GM12878 (cell line): ENCODE measurements at regions not wholly inside any gene's neighbourhood (a gene's known extent, or its start where the extent isn't known, plus 50 kb on each side); places are given as distances from the start of the nearest gene placed in this dataset.

Experiments
- ATAC-seq: fragments of 200-7000 bp; cut with Tn5 transposase; 3 replicates; pipeline ENCODE4 v1.9.1; 2020; ENCODE audit warnings: mild to moderate bottlenecking, moderate library complexity
- BruUV-seq: library from RNA; stranded (reverse); fragments of 400-500 nt; replicated peaks from 2 replicates; lab custom pipeline; 2021; lab: Mats Ljungman, UMichigan
- CTCF ChIA-PET: fragments of 300-600 bp; sonication (Branson Sonifier 250); formaldehyde crosslinking; extraction: SDS; loops from one replicate; lab custom pipeline; 2021; ENCODE audit warnings: inconsistent platforms; lab: Yijun Ruan, JAX
- POLR2A ChIA-PET: fragments of 350-600 bp; formaldehyde crosslinking; extraction: SDS; loops from one replicate; lab custom pipeline; 2021; ENCODE audit warnings: inconsistent platforms; lab: Charles Lee
- RAD21 ChIA-PET: fragments of 300-600 bp; sonication (Branson Sonifier 250); formaldehyde crosslinking; loops from one replicate; lab custom pipeline; 2023; ENCODE audit warnings: antibody characterized with exemption; ENCODE audit not compliant: unreplicated experiment; lab: Charles Lee
- SMC1A ChIA-PET: fragments of 300-600 bp; sonication (Branson Sonifier 250); formaldehyde crosslinking; loops from one replicate; lab custom pipeline; 2023; ENCODE audit not compliant: unreplicated experiment, uncharacterized antibody; lab: Charles Lee
- DNase-seq: peaks from one replicate; pipeline ENCODE4 v3.0.0-alpha.2; 2011; ENCODE audit warnings: low read depth, low spot score
- FAIRE-seq: peaks from 3 replicates; lab custom pipeline; 2011; peaks lifted over from hg19 to GRCh38; lab: Jason Lieb, UNC
- H2AFZ ChIP-seq: 2 replicates; pipeline ENCODE4 v1.6.0; 2011; ENCODE audit warnings: low read depth, low read length, control low read depth; ENCODE audit not compliant: control insufficient read depth
- H3K27ac ChIP-seq: 2 replicates; pipeline ENCODE4 v1.5.1; 2011; ENCODE audit warnings: control low read depth; ENCODE audit not compliant: control insufficient read depth, insufficient read depth
- H3K27me3 ChIP-seq, 2 experiments: replicated peaks in 1 of 2; 2 replicates each; pipeline versions ENCODE4 v1.6.0 to v1.6.1; 2011; ENCODE audit warnings: low read length in 1 of 2; ENCODE audit not compliant: control insufficient read depth in 2 of 2, insufficient read depth in 2 of 2
- H3K36me3 ChIP-seq, 2 experiments: 2 replicates each; pipeline ENCODE4 v1.5.1; 2011; ENCODE audit warnings: low read length in 1 of 2; ENCODE audit not compliant: control insufficient read depth in 2 of 2, insufficient read depth in 2 of 2
- H3K4me1 ChIP-seq: 2 replicates; pipeline ENCODE4 v1.6.1; 2011; ENCODE audit warnings: mild to moderate bottlenecking, low read length, moderate library complexity, mixed read lengths; ENCODE audit not compliant: control insufficient read depth, insufficient read depth
- H3K4me2 ChIP-seq: 2 replicates; pipeline ENCODE4 v1.6.0; 2011; ENCODE audit warnings: control low read depth; ENCODE audit not compliant: control insufficient read depth, insufficient read depth
- H3K4me3 ChIP-seq: fragments of 200-600 bp; sonication (generic); 2 replicates; pipeline ENCODE4 v1.5.1; 2016
- H3K79me2 ChIP-seq: 2 replicates; pipeline ENCODE4 v1.6.0; 2011; ENCODE audit warnings: low read length; ENCODE audit not compliant: control insufficient read depth, insufficient read depth
- H3K9ac ChIP-seq: 2 replicates; pipeline ENCODE4 v1.8.0; 2011; ENCODE audit warnings: low read length, control low read depth, mixed read lengths; ENCODE audit not compliant: control insufficient read depth, insufficient read depth
- H3K9me3 ChIP-seq: replicated peaks from 3 replicates; pipeline ENCODE4 v1.5.1; 2011; ENCODE audit warnings: mild to moderate bottlenecking, low read length; ENCODE audit not compliant: control insufficient read depth, insufficient read depth
- H4K20me1 ChIP-seq: 2 replicates; pipeline ENCODE4 v1.6.0; 2011; ENCODE audit not compliant: control insufficient read depth, insufficient read depth
- CHD2 ChIP-seq: IDR thresholded peaks from 2 replicates; pipeline ENCODE4 v1.6.1; 2011; ENCODE audit warnings: low read depth, low read length, improper control_type of control experiment, borderline replicate concordance
- FOXM1 ChIP-seq: IDR thresholded peaks from 2 replicates; pipeline ENCODE4 v1.6.1; 2012; ENCODE audit warnings: low read depth, mild to moderate bottlenecking, inconsistent platforms, low read length, moderate library complexity
- HDAC2 ChIP-seq: fragments of 200-600 bp; sonication (generic); IDR thresholded peaks from 2 replicates; pipeline ENCODE4 v1.6.1; 2017
- MYB ChIP-seq: fragments of 150-350 bp; IDR thresholded peaks from 2 replicates; pipeline ENCODE4 v1.6.1; 2014; ENCODE audit warnings: mild to moderate bottlenecking, low read depth, low read length, borderline replicate concordance
- MYC ChIP-seq: IDR thresholded peaks from 2 replicates; pipeline ENCODE4 v1.6.1; 2011; ENCODE audit warnings: mild to moderate bottlenecking, low read length, moderate library complexity, inconsistent platforms; ENCODE audit not compliant: insufficient read depth, insufficient replicate concordance, insufficient read length, severe bottlenecking
- NFYA ChIP-seq: IDR thresholded peaks from 2 replicates; pipeline ENCODE4 v1.6.1; 2011; ENCODE audit warnings: low read depth, mild to moderate bottlenecking, low read length, improper control_type of control experiment, borderline replicate concordance
- NR2F1 ChIP-seq: fragments of 450-650 bp; conservative IDR thresholded peaks from 2 replicates; pipeline ENCODE4 v1.6.1; 2017; ENCODE audit warnings: mild to moderate bottlenecking
- PML ChIP-seq: IDR thresholded peaks from 2 replicates; pipeline ENCODE4 v1.6.1; 2012; ENCODE audit warnings: low read length, inconsistent platforms
- POLR2AphosphoS2 ChIP-seq: IDR thresholded peaks from 2 replicates; pipeline ENCODE4 v1.6.1; 2011; ENCODE audit warnings: low read depth, mild to moderate bottlenecking, low read length, improper control_type of control experiment, moderate library complexity
- RCOR1 ChIP-seq: conservative IDR thresholded peaks from 2 replicates; pipeline ENCODE4 v1.6.1; 2012; ENCODE audit warnings: low read depth, low read length, improper control_type of control experiment
- SMAD5 ChIP-seq: IDR thresholded peaks from 2 replicates; pipeline ENCODE4 v1.6.1; 2016; ENCODE audit warnings: antibody characterized with exemption, low read depth
- SMARCA5 ChIP-seq: fragments of 450-650 bp; IDR thresholded peaks from 2 replicates; pipeline ENCODE4 v1.6.1; 2017; ENCODE audit warnings: mild to moderate bottlenecking
- SREBF2 ChIP-seq: IDR thresholded peaks from 2 replicates; pipeline ENCODE4 v1.6.1; 2012; ENCODE audit warnings: mild to moderate bottlenecking, low read length
- TBL1XR1 ChIP-seq: IDR thresholded peaks from 2 replicates; pipeline ENCODE4 v1.6.1; 2012; ENCODE audit warnings: low read depth, low read length, improper control_type of control experiment
- TCF12 ChIP-seq: IDR thresholded peaks from 2 replicates; pipeline ENCODE4 v1.6.1; 2011; ENCODE audit warnings: low read depth, mild to moderate bottlenecking, low read length
- YBX1 ChIP-seq: fragments of 450-650 bp; IDR thresholded peaks from 2 replicates; pipeline ENCODE4 v1.6.1; 2016; ENCODE audit warnings: antibody characterized with exemption
- ZBED1 ChIP-seq: IDR thresholded peaks from 2 replicates; pipeline ENCODE4 v1.6.1; 2016; ENCODE audit warnings: borderline replicate concordance
- ZNF622 ChIP-seq: fragments of 450-650 bp; IDR thresholded peaks from 2 replicates; pipeline ENCODE4 v1.6.1; 2017; ENCODE audit warnings: mild to moderate bottlenecking, inconsistent platforms
- WGBS: methylation state at CpG from one replicate; pipeline ENCODE4 v1.1.6; 2016; ENCODE audit warnings: low lambda C conversion rate; ENCODE audit not compliant: insufficient replicate concordance, insufficient coverage; ENCODE audit errors: missing lambda C conversion rate; 5-methylcytosine and 5-hydroxymethylcytosine counted together
- in situ Hi-C: fragments of 300-500 bp; cut with MboI; formaldehyde crosslinking; loops from 9 replicates; pipeline ENCODE4 v1.14.3; 2018; ENCODE audit warnings: mixed read lengths
- intact Hi-C: fragments of 100-400 bp; cut with micrococcal nuclease; formaldehyde crosslinking; loops from one replicate; pipeline ENCODE4 v1.14.2; 2022; ENCODE audit not compliant: unreplicated experiment
- TF ChIP-seq, protein P1 (sequence below): IDR thresholded peaks from 2 replicates; pipeline ENCODE4 v1.6.1; 2012; ENCODE audit warnings: low read depth, low read length, improper control_type of control experiment
- TF ChIP-seq, protein P2 (sequence below): fragments of 450-650 bp; IDR thresholded peaks from 2 replicates; pipeline ENCODE4 v1.6.1; 2016; ENCODE audit warnings: mild to moderate bottlenecking, moderate library complexity, borderline replicate concordance

DNA sequence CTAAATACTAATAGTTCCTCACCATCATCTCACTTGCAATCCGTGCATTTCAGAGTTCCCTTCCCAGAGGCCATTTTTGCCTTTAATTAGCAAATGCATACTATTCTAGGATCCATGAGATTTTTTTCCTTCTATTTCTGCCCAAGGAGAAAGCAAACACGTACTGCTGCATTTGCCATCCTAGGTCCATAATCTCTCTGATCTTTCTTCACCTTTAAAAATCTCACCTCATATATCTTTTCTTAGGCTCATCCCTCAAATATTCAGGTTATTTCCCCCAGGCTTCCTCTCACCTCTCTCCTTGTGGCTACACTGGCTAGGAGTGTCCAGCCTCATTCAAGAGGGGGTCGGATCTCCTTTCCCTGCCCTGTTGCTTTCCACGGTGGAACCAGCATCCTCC lies 338.6 kb downstream of the SETD4 start:
- Histone ChIP-seq H3K27ac (no peak overlapping the region), H3K79me2 (no peaks in the 10 kb centered on the region), H3K4me3 (no peak overlapping the region), H3K4me1 (no peaks in the 10 kb centered on the region), H3K36me3 (no peaks in the 10 kb centered on the region), H3K9me3 (no peaks in the 10 kb centered on the region), H3K9ac (no peak overlapping the region), H4K20me1 (no peaks in the 10 kb centered on the region), H2AFZ (no peak overlapping the region), H3K27me3 (no peaks in the 10 kb centered on the region), H3K4me2 (no peak overlapping the region)
- intact Hi-C loops (no loop called here), in situ Hi-C loops (no loop called here)
- DNase-seq, result no peak
- POLR2A ChIA-PET, result no interaction called here
- 1% methylated on average over 4 of the region's 4 CpGs for whole genome bisulfite sequencing
- ATAC-seq, result no peak
- RAD21 ChIA-PET, result no interaction called here
- BruUV-seq, result no TSS peak
- FAIRE-seq, result no peak
- CTCF ChIA-PET, result no interaction called here
- SMC1A ChIA-PET, result no interaction called here
- TF ChIP-seq YBX1 (no peak), MYC (no peak), TBL1XR1 (no peak), FOXM1 (no peak), POLR2AphosphoS2 (no peak), SREBF2 (no peak), NR2F1 (no peak), ZNF622 (no peak), HDAC2 (no peak), TCF12 (no peak), RCOR1 (no peak), PML (no peak), SMARCA5 (no peak), CHD2 (no peak), SMAD5 (no peak), MYB (no peak), ZBED1 (no peak), NFYA (no peak)
- TF ChIP-seq, protein P1, sequence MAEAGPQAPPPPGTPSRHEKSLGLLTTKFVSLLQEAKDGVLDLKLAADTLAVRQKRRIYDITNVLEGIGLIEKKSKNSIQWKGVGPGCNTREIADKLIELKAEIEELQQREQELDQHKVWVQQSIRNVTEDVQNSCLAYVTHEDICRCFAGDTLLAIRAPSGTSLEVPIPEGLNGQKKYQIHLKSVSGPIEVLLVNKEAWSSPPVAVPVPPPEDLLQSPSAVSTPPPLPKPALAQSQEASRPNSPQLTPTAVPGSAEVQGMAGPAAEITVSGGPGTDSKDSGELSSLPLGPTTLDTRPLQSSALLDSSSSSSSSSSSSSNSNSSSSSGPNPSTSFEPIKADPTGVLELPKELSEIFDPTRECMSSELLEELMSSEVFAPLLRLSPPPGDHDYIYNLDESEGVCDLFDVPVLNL, result no peak
- TF ChIP-seq, protein P2, sequence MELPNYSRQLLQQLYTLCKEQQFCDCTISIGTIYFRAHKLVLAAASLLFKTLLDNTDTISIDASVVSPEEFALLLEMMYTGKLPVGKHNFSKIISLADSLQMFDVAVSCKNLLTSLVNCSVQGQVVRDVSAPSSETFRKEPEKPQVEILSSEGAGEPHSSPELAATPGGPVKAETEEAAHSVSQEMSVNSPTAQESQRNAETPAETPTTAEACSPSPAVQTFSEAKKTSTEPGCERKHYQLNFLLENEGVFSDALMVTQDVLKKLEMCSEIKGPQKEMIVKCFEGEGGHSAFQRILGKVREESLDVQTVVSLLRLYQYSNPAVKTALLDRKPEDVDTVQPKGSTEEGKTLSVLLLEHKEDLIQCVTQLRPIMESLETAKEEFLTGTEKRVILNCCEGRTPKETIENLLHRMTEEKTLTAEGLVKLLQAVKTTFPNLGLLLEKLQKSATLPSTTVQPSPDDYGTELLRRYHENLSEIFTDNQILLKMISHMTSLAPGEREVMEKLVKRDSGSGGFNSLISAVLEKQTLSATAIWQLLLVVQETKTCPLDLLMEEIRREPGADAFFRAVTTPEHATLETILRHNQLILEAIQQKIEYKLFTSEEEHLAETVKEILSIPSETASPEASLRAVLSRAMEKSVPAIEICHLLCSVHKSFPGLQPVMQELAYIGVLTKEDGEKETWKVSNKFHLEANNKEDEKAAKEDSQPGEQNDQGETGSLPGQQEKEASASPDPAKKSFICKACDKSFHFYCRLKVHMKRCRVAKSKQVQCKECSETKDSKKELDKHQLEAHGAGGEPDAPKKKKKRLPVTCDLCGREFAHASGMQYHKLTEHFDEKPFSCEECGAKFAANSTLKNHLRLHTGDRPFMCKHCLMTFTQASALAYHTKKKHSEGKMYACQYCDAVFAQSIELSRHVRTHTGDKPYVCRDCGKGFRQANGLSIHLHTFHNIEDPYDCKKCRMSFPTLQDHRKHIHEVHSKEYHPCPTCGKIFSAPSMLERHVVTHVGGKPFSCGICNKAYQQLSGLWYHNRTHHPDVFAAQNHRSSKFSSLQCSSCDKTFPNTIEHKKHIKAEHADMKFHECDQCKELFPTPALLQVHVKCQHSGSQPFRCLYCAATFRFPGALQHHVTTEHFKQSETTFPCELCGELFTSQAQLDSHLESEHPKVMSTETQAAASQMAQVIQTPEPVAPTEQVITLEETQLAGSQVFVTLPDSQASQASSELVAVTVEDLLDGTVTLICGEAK, result no peak
